OCI-LY1 (cell line): ENCODE measurements at regions not wholly inside any gene's neighbourhood (a gene's known extent, or its start where the extent isn't known, plus 50 kb on each side); places are given as distances from the start of the nearest gene placed in this dataset.

Source experiments
- H2AFZ ChIP-seq: fragments of 200-600 bp; sonication (generic), shearing (Covaris generic); 2 replicates; pipeline ENCODE4 v1.6.0; 2014; ENCODE audit warnings: antibody characterized with exemption, mild to moderate bottlenecking, low read length
- H3F3A ChIP-seq: fragments of 200-600 bp; sonication (generic), shearing (Covaris generic); 2 replicates; pipeline ENCODE4 v1.6.0; 2014; ENCODE audit warnings: mild to moderate bottlenecking, antibody characterized with exemption, low read length, moderate library complexity; ENCODE audit not compliant: insufficient read depth
- H3K27ac ChIP-seq: fragments of 200-600 bp; sonication (generic); 2 replicates; pipeline ENCODE4 v1.5.1; 2014; ENCODE audit warnings: low read length, mixed run types, mild to moderate bottlenecking, low read depth; ENCODE audit not compliant: poor library complexity, severe bottlenecking
- H3K27me3 ChIP-seq: fragments of 200-600 bp; sonication (generic); 2 replicates; pipeline ENCODE4 v1.6.0; 2014; ENCODE audit warnings: antibody characterized with exemption, mild to moderate bottlenecking, low read length, moderate library complexity; ENCODE audit not compliant: insufficient read depth
- H3K36me3 ChIP-seq: fragments of 200-600 bp; sonication (generic); 2 replicates; pipeline ENCODE4 v1.6.1; 2014; ENCODE audit warnings: mild to moderate bottlenecking, antibody characterized with exemption, low read length, moderate library complexity, mixed read lengths; ENCODE audit not compliant: insufficient read depth
- H3K4me1 ChIP-seq: fragments of 200-600 bp; sonication (generic); 2 replicates; pipeline ENCODE4 v1.5.1; 2014; ENCODE audit warnings: mild to moderate bottlenecking, low read length, moderate library complexity; ENCODE audit not compliant: insufficient read depth, severe bottlenecking
- H3K4me2 ChIP-seq: fragments of 200-600 bp; sonication (generic), shearing (Covaris generic); 2 replicates; pipeline ENCODE4 v1.6.1; 2014; ENCODE audit warnings: low read length
- H3K4me3 ChIP-seq: fragments of 200-600 bp; sonication (generic); 2 replicates; pipeline ENCODE4 v1.5.1; 2014; ENCODE audit warnings: low read length, low read depth, mild to moderate bottlenecking, mixed read lengths; ENCODE audit not compliant: poor library complexity, severe bottlenecking
- H3K79me2 ChIP-seq: fragments of 200-600 bp; shearing (Covaris generic); 2 replicates; pipeline ENCODE4 v1.6.1; 2016; ENCODE audit warnings: mixed run types, low read length, mixed read lengths; ENCODE audit not compliant: insufficient read depth
- H3K9ac ChIP-seq: fragments of 200-600 bp; sonication (generic), shearing (Covaris generic); 2 replicates; pipeline ENCODE4 v1.6.1; 2014; ENCODE audit warnings: mild to moderate bottlenecking, low read length, mixed read lengths
- H3K9me2 ChIP-seq: fragments of 200-600 bp; sonication (generic), shearing (Covaris generic); 2 replicates; pipeline ENCODE4 v1.6.1; 2014; ENCODE audit warnings: low read depth, mild to moderate bottlenecking, low read length, mixed read lengths
- H3K9me3 ChIP-seq: fragments of 200-600 bp; shearing (Covaris generic); 2 replicates; pipeline ENCODE4 v1.6.1; 2014; ENCODE audit warnings: low read length, mixed read lengths
- H4K20me1 ChIP-seq: fragments of 200-600 bp; sonication (generic), shearing (Covaris generic); 2 replicates; pipeline ENCODE4 v1.6.0; 2016; ENCODE audit warnings: mild to moderate bottlenecking, low read length; ENCODE audit not compliant: insufficient read depth
- EZH2 ChIP-seq: fragments of 200-600 bp; sonication (generic), shearing (Covaris generic); IDR thresholded peaks from 2 replicates; pipeline ENCODE4 v1.8.0; 2017; ENCODE audit warnings: borderline replicate concordance, mixed run types, mild to moderate bottlenecking, antibody characterized with exemption, low read length, moderate library complexity, mixed read lengths
- TF ChIP-seq, protein P1 (sequence below): fragments of 200-600 bp; sonication (generic), shearing (Covaris generic); IDR thresholded peaks from 2 replicates; pipeline ENCODE4 v1.5.1; 2017; ENCODE audit warnings: mild to moderate bottlenecking, antibody characterized with exemption, low read length, moderate library complexity, mixed read lengths

DNA sequence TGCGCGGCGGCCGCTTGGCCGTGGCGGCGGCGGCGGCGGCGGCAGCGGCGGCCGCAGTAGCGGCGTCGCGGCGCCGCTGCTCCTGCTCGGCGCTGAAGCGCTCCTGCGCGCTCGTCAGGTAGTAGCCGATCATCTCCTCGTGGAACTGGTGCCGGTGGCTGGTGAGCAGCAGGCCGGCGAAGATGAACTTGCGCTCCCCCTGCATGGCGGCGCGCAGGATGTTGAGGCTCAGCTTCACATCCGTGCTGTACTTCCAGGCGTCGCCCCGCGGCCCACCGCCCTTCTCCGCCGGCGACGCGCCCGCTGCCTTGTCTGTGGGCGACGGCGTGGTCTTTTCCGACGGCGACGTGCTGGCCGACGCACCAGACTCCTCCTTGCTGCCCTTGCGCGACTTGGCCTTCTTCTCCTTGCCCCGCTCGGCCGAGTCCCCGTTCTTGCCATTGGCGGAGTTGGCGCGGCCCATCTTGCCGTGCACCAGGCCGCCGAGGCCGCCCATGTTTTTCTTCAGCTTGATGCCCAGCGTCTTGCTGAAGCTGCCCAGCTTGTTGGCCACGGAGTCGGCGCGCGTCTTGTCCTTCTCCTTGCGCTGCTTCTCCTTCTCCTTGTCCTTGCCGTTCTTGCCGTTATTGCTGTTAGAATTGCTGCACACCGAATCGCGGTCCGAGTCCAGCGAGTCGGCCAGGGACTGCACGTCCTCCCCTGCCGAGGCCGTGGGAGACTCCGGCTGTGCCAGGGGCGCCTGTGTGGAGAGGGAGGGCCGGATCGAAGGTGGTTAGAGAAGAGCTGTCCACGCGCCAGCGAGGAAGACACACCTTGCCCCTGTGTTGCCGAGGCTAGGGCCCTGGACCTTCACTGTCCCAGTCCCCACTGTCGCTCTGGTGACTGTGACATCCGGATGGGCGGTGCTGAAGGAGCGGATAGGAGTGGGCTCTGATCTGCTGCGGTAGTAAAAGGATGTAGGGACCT is 157.6 kb downstream of the KLF13 start:
- H3F3A ChIP-seq: no peaks in the 10 kb centered on the region
- H3K4me1 ChIP-seq: peaks cover 48% of the 10 kb centered on the region
- H3K9me2 ChIP-seq: no peaks in the 10 kb centered on the region
- no peak overlapping the region for H3K9ac ChIP-seq
- H3K4me2 ChIP-seq: no peak overlapping the region
- H3K36me3 ChIP-seq: no peaks in the 10 kb centered on the region
- no peak overlapping the region for H3K4me3 ChIP-seq
- H3K27ac ChIP-seq: no peak overlapping the region
- no peaks in the 10 kb centered on the region for H3K9me3 ChIP-seq
- TF ChIP-seq, protein P1, sequence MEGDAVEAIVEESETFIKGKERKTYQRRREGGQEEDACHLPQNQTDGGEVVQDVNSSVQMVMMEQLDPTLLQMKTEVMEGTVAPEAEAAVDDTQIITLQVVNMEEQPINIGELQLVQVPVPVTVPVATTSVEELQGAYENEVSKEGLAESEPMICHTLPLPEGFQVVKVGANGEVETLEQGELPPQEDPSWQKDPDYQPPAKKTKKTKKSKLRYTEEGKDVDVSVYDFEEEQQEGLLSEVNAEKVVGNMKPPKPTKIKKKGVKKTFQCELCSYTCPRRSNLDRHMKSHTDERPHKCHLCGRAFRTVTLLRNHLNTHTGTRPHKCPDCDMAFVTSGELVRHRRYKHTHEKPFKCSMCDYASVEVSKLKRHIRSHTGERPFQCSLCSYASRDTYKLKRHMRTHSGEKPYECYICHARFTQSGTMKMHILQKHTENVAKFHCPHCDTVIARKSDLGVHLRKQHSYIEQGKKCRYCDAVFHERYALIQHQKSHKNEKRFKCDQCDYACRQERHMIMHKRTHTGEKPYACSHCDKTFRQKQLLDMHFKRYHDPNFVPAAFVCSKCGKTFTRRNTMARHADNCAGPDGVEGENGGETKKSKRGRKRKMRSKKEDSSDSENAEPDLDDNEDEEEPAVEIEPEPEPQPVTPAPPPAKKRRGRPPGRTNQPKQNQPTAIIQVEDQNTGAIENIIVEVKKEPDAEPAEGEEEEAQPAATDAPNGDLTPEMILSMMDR: no peak
- TF ChIP-seq EZH2: no peak
- H3K79me2 ChIP-seq: no peaks in the 10 kb centered on the region
- no peak overlapping the region for H2AFZ ChIP-seq
- H3K27me3 ChIP-seq: no peaks in the 10 kb centered on the region
- H4K20me1 ChIP-seq: no peaks in the 10 kb centered on the region

DNA sequence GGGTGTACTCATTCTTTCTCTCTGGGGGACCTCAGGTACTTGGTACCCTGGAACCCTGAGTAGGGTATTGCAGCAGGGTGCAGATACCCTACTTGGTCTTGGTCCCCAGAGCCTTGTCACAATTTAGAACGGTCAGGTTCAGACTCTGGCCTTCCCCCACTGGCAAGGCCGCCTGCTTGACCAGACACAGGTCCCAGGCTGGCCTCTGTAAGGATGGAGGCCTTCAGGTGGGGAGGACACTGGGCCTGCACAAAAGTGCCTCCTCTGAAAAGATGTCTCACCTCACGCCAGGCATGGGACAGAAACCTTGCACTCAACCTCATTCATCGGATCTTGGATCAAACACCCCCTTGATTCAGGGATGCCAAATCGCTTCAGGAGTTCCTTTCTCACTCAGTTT is 158.4 kb downstream of the KLF13 start:
- Histone ChIP-seq H3K79me2 (no peaks in the 10 kb centered on the region), H3K9me3 (no peaks in the 10 kb centered on the region), H3K4me3 (no peak overlapping the region), H3F3A (no peaks in the 10 kb centered on the region), H4K20me1 (no peaks in the 10 kb centered on the region), H3K9ac (no peak overlapping the region), H3K9me2 (no peaks in the 10 kb centered on the region), H3K27ac (no peak overlapping the region), H3K4me1 (peaks cover 53% of the 10 kb centered on the region), H3K27me3 (no peaks in the 10 kb centered on the region), H3K36me3 (no peaks in the 10 kb centered on the region), H3K4me2 (no peak overlapping the region), H2AFZ (no peak overlapping the region)
- no peak for TF ChIP-seq EZH2
- TF ChIP-seq, protein P1: no peak

DNA sequence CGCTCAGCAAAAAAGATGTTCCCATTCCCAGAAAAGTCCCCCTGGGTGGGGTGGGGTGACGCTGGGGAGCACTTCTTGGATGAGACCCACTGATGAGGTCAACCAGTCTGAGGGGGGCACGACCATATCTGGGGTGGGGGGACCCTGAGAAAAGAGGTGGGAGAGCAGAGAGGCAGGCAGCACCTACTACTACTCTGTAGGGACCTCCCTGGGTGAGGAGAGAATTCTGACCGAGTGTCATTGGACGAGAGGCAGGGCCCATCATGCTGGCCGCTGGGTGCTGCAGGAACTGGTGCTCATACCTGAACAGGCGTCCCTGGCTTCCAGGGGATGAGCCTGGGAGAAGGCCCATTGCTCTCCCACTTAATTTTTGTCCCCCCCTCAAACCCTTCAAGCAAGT is 158.8 kb downstream of the KLF13 start:
- peaks cover 55% of the 10 kb centered on the region for H3K4me1 ChIP-seq

More for the DNA sequence above, 158.8 kb downstream of the KLF13 start:
- no peaks in the 10 kb centered on the region for H3F3A ChIP-seq
- no peaks in the 10 kb centered on the region for H3K9me2 ChIP-seq
- H3K4me3 ChIP-seq: no peak overlapping the region
- H3K36me3 ChIP-seq: no peaks in the 10 kb centered on the region
- no peak overlapping the region for H3K9ac ChIP-seq
- TF ChIP-seq EZH2: no peak
- TF ChIP-seq, protein P1: no peak
- no peak overlapping the region for H3K27ac ChIP-seq
- no peaks in the 10 kb centered on the region for H3K27me3 ChIP-seq
- H4K20me1 ChIP-seq: no peaks in the 10 kb centered on the region
- no peaks in the 10 kb centered on the region for H3K9me3 ChIP-seq
- H3K4me2 ChIP-seq: no peak overlapping the region
- H2AFZ ChIP-seq: no peak overlapping the region
- no peaks in the 10 kb centered on the region for H3K79me2 ChIP-seq
